HG03558 (cell line): ENCODE measurements at regions not wholly inside any gene's neighbourhood (a gene's known extent, or its start where the extent isn't known, plus 50 kb on each side); places are given as distances from the start of the nearest gene placed in this dataset.
A peak's percentile ranks its signal among the peaks of the same experiment; 100 is the strongest.
"Not testable (repeated sequence)": the region's sequence is repeated elsewhere in the genome, so short reads cannot be mapped to it uniquely, and the experiment has no call there.

Source experiments
- ATAC-seq: cut with Tn5 transposase; IDR thresholded peaks from one replicate; pipeline ENCODE4 v1.9.1; 2021; ENCODE audit warnings: moderate number of reproducible peaks; ENCODE audit not compliant: unreplicated experiment; ENCODE audit errors: extremely low read depth

DNA sequence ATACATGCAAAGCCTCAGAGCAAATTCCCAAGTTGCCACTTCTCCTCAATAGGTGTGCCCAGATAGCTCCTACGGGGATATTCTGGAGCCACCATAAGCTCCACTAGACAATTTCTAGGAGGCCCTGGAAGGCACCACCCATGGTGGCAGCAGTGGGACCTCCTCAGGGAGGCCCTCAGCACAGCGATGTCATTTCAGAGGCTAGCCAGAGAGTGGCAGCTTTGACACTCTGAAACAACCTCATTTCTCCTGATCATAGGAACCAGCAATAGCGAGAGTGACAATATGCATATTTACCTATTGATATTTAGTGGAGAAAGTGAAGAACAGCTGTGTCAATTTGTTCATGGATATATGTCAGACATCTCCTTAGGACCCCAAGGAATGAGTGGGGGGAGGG lies 612.3 kb downstream of the SOX5 start:
- no peak for ATAC-seq

DNA sequence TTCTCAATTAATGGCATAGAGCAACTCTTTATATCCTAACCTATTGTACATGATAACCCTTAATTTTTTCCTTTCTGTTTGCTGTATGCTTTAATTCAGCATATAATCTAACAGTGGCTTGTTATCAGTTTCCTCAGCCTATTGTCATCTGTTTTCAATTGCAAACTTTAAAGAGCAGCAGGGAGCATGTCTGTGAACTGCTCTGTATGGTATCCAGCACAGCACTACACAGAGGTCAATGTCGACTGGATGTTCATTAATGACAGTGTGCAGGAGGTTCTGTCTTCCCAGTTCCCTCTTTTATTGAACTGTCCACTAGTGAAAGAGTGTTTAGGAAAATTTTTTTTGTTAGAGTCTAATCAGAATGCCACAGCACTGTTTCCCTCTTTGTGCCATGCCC lies 609.1 kb downstream of the SOX5 start:
- no peak for ATAC-seq

DNA sequence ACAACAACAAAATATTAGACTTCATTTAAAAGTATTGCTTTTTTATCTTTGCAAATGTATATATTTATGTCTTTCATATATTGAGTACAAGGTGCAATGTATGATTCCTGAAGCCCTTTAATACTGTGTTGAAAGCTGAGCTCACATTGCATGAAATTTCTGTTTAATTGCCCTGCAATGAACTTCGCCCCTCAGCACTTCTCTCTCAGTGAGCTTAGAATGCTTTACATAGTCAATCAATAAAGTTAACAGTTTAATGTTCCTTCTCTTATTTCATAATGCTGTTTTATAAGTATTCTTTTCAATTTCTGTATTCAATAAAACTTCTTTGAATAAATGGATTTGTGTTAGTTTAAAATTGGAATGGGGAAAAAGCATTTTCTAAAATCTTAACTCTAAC lies 607.1 kb downstream of the SOX5 start:
- no peak for ATAC-seq

DNA sequence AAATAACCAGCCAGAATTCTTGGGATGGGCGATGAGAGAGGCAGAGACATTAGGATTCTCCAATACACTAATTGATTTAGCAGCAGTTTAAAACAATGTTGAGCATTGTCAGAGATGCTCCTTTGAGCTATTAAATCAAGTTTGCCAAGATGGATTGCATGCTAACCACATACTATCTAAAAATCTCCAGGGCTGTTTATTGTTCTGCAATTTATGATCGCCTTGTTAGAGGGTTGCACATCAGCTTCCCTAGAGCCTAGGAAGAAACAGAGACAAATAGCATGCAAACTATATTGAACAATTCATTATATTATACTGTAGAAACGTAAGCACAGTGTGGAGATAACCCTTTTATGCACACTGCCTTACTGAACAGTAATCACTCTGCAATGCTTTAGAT lies 599.9 kb downstream of the SOX5 start:
- ATAC-seq, result no peak

DNA sequence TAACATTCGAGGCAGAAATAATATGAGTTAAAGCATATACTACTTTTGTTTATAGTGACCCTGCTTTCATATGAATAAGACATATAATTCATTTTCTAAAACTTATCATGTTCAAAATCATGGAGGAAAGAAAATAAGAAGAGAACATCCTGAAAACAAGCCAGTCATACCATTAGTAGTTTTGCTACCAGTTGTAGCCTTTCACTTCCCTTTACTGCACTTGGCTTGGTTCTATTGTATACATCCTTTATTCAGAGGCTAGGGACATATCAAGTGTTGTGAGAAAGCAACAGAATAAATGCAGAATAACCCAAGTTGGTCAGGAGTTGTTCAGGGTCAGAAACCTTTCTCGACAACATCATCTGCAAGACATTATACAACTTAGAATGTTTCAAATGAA lies 598.7 kb downstream of the SOX5 start:
- ATAC-seq, result peak; percentile 73

DNA sequence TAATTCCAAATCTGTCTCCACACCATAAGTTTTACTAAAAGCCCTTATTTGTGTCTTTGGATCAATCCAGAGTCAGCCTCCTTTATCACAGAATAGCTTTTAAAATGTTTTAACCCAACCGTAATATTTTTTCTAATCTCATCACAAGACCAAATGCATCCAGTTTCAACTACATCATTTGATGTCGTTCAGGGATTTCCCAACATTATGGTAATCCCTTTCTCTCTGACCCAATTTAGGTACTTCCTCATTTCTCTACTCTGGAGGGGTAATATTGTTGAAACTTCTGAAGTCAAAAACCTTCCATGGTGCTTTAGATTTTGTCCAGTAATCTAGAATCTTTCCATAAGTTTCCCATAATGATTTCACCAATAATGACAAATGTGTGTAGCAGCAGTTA lies 596.8 kb downstream of the SOX5 start:
- ATAC-seq, result no peak

DNA sequence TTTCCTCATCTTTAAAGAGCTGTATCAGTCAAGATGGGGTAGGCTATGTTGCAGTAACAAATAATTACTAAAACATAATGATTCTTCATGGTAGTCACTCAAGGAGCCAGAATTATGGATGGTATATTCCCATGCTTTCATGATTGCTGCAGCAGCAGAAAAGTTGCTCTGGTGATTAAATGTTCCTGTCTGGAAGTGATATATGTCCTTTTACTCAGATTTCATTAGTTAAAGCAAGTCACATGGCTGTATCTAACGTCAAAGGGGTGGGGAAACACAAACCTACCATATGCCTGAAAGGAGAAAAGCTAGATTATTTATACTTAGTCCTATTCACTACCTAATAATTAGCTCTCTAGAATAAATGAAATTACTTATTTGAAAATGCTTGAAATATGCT lies 594.7 kb downstream of the SOX5 start:
- no peak for ATAC-seq

DNA sequence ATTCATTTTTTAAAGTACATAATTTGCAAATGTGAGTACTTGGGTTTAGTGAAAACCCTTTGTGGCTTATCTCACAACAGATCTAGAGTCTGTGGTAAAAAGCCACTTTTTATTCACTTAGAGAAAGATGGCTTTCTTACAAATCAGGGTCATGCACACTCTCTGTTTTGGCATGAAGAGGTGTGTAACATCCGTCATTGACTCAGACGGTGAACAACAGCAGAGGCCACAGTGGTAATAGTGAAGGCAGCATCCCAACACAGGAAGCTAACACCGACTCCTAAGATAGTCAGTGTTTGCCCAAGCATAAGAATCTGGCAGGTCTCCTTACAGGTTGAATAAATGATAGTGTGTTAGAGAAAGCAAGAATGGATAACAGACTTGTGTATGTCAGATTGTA lies 593.0 kb downstream of the SOX5 start:
- ATAC-seq, result no peak

DNA sequence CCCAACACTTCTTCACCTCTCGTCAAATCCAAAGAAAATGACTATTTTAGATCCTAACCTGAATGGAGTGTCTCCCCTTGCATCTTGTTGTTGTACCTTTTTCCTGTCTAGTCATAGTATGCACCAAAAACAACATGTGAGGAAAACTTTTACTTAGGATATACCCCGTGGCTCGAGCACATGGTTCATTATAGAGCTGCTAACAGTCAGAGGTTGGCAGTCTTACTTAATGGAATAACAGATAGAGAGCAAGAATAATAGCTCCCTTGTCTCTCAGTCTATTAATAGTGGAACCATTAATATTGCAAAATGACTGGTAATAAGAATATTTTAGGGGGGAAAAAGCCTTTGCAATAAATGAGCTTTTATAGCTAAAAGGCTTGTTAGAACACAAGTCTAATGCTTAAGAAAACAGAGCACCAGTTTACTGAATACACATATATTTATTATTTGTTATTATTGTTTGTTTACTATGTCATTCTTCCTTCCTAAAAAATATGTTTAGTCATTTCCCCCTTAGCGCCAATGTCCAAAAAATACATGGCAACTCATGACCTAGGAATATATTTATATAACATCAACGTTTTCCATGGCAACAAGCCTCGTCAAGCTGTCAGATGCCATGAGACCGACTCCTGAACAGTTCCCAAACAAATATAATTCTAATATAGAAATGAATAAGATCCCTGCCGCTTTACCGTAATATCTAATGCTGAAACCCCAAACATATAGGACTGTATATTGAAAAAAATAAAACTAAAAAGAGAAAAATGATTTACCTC lies 592.4 kb downstream of the SOX5 start:
- no peak for ATAC-seq

DNA sequence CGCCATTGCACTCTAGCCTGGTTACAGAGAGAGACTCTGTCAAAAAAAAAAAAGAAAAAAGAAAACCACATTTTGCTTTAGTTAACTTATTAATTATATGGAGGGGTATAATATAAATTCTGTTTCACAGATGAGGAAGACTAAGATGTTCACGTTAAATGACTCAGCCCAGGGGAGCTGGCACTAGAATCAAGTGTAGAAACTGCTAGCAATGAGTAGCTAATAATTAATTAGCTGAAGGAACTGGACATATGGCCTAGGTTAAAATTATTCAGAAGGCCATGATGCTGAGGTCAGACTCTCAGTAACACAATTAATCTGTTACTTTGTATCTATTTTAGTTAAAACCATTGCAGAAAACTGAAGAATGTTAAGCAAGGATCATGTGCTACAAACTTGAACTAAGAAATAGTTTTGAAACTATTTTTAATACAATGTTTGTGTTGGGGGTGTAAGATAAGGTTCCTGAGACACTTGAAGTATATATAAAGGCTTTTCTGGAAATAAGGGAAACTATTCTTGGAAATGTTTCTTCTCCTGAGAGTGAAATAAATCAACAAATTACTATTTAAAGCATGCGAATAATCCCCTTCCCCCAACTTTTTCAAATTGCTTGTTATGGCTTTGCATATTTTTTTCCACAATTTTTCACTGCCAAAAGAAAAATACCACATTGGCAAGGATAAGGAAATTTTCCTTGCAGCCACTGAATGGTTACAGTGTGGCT lies 589.3 kb downstream of the SOX5 start:
- no peak for ATAC-seq

DNA sequence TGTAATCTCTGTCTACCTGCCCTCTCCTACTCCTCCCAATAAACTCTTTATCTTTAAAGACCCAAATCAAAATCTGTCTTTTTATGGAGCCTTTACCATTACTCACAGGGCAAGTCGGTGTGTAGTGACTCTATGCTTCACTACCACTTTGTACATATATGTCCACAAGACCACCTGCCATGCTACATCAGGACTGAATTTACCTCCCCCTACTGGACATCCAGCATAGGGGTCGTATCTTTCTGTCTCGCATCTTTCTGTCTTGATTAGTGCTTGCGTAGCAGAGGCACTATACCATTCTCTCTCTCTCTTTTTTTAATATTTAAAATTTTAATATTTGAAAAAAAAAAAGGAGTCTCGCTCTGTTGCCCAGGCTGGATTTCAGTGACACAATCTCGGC lies 587.5 kb downstream of the SOX5 start:
- no peak for ATAC-seq

DNA sequence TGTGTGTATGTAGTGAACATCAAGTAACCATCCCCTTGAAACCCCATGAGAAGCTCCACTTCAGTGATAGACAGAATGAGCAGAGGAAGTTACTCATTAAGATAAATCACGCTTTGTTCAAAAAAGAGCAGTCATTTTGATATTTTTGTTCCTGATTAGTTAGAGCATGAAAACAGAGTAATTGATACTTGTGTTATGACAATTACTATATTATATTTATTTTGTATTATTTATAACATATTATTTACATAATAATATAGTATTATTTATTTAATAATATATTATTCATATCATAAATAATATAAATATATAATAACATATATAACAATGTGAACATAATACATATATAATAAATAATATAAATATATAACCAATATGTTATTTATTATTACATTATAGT lies 580.9 kb downstream of the SOX5 start:
- ATAC-seq, result no peak

DNA sequence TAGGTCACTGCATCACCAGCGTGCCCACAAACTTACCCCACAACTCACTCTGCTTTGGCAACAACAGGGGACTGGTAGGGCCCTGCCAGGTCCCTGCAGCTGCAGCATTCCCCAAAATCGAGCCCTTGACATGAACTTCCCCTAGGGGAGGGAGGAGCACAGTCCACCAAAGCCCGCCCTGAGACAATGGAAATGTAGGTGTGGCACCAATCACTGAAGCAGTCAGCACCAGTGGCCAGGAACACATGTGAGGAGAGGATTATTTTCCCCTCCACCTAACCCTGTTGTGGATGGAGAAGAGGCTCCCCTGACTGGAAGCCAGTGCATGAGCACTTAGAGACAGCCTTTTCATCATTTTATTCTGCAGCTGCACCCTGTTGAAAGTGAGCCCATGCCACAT lies 573.8 kb downstream of the SOX5 start:
- no peak for ATAC-seq

DNA sequence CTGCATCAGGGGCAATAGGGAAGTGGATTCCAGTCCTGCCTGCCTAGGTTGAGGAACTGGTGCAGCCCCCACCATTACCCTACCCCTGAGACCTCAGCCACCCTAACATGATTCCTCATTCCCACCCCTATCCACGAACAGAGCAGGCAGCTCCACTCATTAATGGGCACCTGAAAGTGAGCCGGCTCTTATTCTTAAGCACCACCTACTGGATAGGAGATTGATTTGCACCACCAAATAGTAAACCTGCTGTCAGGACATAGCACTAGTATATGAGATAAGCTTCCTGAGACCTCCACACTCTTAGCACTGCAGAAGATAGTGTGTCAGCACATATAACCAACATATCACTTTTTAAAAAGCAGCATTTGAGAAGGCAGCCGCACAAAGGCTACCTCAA lies 573.2 kb downstream of the SOX5 start:
- ATAC-seq, result no peak

DNA sequence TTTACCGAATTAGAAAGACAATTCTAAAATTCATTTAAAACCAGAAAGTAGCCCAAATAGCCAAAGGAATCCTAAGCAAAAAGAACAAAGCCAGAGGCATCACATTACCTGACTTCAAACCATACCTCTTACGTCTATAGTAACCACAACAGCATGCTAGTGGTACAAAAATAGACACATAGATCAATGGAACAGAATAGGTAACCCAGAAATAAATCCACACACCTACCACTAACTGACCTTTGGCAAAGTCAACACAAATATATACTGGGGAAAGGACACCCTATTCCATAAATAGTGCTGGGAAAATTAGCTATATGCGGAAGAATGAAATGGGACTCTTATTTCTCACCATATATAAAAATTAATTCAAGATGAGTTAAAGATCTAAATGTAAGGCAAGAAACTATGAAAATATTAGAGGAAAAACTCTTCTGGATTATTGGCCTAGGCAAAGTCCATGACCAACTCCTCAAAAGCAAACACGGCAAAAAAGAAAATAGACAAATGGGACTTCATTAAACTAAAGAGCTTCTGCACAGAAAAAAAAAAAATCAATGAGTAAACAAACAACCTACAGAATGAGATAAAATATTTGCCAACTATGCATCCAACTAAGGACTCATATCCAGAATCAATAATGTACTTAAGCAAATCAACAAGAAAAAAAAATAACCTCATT lies 568.9 kb downstream of the SOX5 start:
- ATAC-seq, result no peak

DNA sequence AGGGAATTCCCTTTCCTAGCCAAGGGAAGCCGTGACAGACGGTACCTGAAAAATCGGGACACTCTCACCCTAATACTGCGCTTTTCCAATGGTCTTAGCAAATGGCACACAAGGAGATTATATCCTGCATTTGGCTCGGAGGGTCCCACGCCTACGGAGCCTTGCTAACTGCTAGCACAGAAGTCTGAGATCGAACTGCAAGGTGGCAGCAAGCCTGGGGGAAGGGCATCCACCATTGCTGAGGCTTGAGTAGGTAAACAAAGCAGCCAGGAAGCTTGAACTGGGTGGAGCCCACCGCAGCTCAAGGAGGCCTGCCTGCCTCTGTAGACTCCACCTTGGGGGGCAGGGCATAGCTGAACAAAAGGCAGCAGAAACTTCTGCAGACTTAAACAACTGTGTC lies 560.6 kb downstream of the SOX5 start:
- not testable (repeated sequence) for ATAC-seq

DNA sequence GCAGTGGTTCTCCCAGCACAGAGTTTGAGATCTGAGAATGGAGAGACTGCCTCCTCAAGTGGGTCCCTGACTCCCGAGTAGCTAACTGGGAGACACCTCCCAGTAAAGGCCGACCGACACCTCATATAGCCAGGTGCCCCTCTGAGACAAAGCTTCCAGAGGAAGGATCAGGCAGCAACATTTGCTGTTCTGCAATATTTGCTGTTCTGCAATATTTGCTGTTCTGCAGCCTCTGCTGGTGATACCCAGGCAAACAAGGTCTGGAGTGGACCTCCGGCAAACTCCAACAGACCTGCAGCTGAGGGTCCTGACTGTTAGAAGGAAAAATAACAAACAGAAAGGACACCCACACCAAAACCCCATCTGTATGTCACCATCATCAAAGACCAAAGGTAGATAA lies 560.2 kb downstream of the SOX5 start:
- not testable (repeated sequence) for ATAC-seq

DNA sequence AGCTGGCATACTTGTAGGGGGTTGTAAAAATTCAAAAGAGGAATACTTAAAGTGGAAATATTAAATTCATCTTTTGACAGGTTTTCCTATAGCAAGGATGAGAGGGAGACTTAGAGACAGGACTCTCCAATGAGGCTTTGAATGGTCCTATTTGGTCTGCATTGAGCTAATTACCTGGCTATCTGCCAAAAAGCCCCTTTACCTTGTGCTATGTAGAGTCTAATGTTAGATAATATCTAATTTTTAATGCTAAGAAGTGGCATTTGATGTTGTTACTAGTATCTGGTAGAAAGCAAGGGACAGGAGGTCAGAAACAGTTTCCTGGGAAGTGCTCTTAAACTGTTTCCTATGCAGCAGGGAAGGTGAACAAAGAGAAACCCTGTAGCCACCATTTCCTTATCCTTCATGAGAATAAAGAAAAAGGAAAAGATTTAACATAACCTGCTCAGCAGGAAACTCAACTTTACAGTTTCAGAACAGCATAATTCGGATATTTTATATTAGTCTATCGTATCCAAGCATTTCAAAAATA lies 550.0 kb downstream of the SOX5 start:
- no peak for ATAC-seq

DNA sequence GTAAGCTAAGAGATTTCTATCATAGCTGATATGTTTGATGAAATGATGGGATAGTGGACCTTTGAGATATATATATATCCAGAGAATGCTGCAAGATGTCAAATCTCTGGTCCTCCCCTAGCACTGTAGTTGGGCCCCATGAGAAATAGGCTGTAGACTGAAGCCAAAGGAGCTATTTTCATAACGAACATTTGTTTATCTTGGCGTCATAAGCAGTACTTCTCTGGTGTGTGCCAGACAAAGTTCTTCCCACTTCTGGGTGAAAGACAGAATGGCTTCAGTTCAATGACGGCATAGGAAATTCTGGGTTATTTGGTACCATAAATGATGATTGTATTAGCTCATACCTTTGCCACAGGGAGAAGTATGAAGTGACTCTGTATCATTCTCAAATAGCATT lies 534.3 kb downstream of the SOX5 start:
- no peak for ATAC-seq

DNA sequence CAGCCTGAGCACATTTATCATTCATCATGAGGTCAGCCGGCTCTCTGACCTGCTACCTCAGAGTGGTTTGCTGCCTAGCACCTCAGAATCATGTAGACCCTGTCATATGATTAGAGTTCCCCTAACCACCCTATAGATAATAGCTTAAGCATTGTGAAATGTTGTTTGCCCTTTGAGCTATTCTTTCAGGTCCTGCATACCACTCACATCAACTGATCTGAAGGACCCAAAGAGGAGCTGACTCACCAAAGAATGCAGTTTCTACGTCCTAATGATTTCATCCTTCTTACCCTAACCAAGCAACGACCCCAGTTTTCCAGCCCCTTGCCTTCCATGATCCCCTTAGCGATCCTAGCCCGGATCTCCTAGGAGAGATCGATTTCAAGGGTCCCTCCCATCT lies 527.9 kb downstream of the SOX5 start:
- no peak for ATAC-seq

DNA sequence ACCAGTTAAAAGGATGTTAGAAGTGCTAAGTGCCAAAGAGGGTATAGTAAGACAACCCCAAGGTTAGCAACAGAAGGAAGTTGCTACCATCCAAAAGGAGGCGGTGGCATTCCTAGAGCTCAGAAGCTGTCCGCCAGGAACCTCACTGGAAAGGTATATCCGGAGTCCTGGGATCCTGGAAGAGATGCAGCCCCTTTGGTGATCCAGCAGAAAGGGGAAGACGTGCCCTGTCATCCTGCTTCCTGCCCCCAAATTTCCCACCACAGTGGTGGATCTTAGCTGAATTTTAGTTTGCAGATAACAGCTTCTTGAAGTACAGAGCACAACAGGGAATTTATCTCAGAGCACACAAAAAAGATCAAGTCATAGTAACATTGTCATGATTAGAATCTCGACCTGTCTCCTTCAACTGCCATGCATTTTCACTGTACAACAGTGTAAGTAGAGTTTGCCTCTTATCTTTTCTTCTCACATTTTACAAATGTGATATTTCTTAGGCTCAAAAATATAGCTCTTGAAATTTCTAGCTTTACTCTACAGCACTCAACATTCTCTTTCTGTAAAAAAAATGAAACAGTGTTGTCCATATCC lies 526.3 kb downstream of the SOX5 start:
- no peak for ATAC-seq
